ENCODE measurements at regions not wholly inside any gene's neighbourhood (a gene's known extent, or its start where the extent isn't known, plus 50 kb on each side); places are given as distances from the start of the nearest gene placed in this dataset.

DNA sequence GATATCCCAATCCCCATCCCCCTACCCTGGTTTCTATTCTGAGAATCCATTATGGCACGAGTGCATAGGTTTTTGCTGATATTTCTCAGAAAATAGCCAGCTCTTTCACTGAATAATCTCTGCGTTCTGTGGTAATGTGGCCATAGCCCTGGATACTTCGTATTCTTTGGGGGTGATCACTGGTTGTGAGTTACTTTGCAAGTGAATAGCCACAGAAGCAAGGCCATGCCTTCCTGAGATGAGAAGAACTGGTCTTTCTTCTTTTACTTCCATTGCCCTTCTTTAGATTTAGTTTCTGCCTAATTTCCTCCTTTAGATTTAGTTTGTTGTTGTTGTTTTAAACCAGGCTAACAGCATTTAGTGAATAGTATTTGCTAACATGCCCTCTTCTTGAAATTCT, 323.4 kb downstream of the CDC14C start:
- TF ChIP-seq POLR2A (IDR thresholded peaks at IDR 0.05; ENCODE audit: extremely low read depth, insufficient read length) (no peak), MYC (IDR thresholded peaks at IDR 0.05; ENCODE audit: low read depth, low read length) (no peak)
